Endothelial cell of umbilical vein (primary cell): ENCODE measurements at regions not wholly inside any gene's neighbourhood (a gene's known extent, or its start where the extent isn't known, plus 50 kb on each side); places are given as distances from the start of the nearest gene placed in this dataset.

Experiments
- BruUV-seq: library from RNA; stranded (reverse); fragments of 400-500 nt; replicated peaks from 2 replicates; lab custom pipeline; 2021; lab: Mats Ljungman, UMichigan
- CTCF ChIA-PET: fragments of 300-600, 350-600 bp; sonication (Branson Sonifier 250); formaldehyde crosslinking; loops from one replicate; lab custom pipeline; 2021; ENCODE audit warnings: antibody characterized with exemption, inconsistent platforms; lab: Charles Lee
- POLR2A ChIA-PET: fragments of 300-600, 350-600 bp; sonication (Branson Sonifier 250); formaldehyde crosslinking; loops from one replicate; lab custom pipeline; 2021; ENCODE audit warnings: antibody characterized with exemption, inconsistent platforms; lab: Charles Lee
- DNase-seq: peaks from one replicate; pipeline ENCODE4 v3.0.0-alpha.2; 2011; ENCODE audit warnings: low read depth, low spot score
- FAIRE-seq: peaks from 2 replicates; lab custom pipeline; 2011; peaks lifted over from hg19 to GRCh38; lab: Jason Lieb, UNC
- H2AFZ ChIP-seq: 2 replicates; pipeline ENCODE4 v1.6.0; 2012; ENCODE audit warnings: low read depth, low read length, control low read depth, inconsistent platforms
- H3K27ac ChIP-seq: 2 replicates; pipeline ENCODE4 v1.5.1; 2011; ENCODE audit warnings: low read depth, mild to moderate bottlenecking, control low read depth, low read length, moderate library complexity; ENCODE audit not compliant: insufficient read depth
- H3K27me3 ChIP-seq, 2 experiments: 2 replicates each; pipeline versions ENCODE4 v1.6.0 to v1.6.1; 2011; ENCODE audit warnings: low read length in 2 of 2, mixed read lengths in 1 of 2; ENCODE audit not compliant: control insufficient read depth in 2 of 2, insufficient read depth in 2 of 2
- H3K36me3 ChIP-seq, 2 experiments: 2 replicates in 1 of 2; 3 replicates in 1 of 2; pipeline ENCODE4 v1.5.1; 2011; ENCODE audit warnings: low read length in 2 of 2, mild to moderate bottlenecking in 1 of 2, moderate library complexity in 1 of 2; ENCODE audit not compliant: control insufficient read depth in 2 of 2, insufficient read depth in 2 of 2; ENCODE audit errors: extremely low read depth in 1 of 2
- H3K4me1 ChIP-seq: 3 replicates; pipeline ENCODE4 v1.5.1; 2011; ENCODE audit warnings: mild to moderate bottlenecking, low read length; ENCODE audit not compliant: control insufficient read depth, insufficient read depth; ENCODE audit errors: extremely low read depth
- H3K4me2 ChIP-seq: 2 replicates; pipeline ENCODE4 v1.6.1; 2011; ENCODE audit warnings: low read length, control low read depth, mixed read lengths; ENCODE audit not compliant: insufficient read depth
- H3K4me3 ChIP-seq, 3 experiments: fragments of 200-600 bp in 1 of 3; sonication (generic), shearing (Covaris generic) in 1 of 3; replicated peaks in 1 of 3; 2 replicates each; pipeline ENCODE4 v1.5.1; 2011 to 2016; ENCODE audit warnings: control low read depth in 3 of 3, low read length in 3 of 3, mild to moderate bottlenecking in 2 of 3, inconsistent platforms in 1 of 3, low read depth in 1 of 3, moderate library complexity in 1 of 3; ENCODE audit not compliant: insufficient read depth in 1 of 3
- H3K79me2 ChIP-seq: 2 replicates; pipeline ENCODE4 v1.6.0; 2012; ENCODE audit warnings: low read length, inconsistent platforms; ENCODE audit not compliant: control insufficient read depth, insufficient read depth
- H3K9ac ChIP-seq: replicated peaks from 2 replicates; pipeline ENCODE3; 2011; ENCODE audit warnings: low read length, control low read depth; ENCODE audit not compliant: insufficient read depth; ENCODE audit errors: extremely low read depth
- H3K9me1 ChIP-seq: replicated peaks from 3 replicates; pipeline ENCODE4 v1.6.0; 2011; ENCODE audit warnings: mild to moderate bottlenecking, low read length; ENCODE audit not compliant: control insufficient read depth, insufficient read depth; ENCODE audit errors: extremely low read depth
- H3K9me3 ChIP-seq: replicated peaks from 2 replicates; pipeline ENCODE4 v1.5.1; 2012; ENCODE audit warnings: low read length, inconsistent platforms; ENCODE audit not compliant: control insufficient read depth, insufficient read depth
- H4K20me1 ChIP-seq: replicated peaks from 2 replicates; pipeline ENCODE3; 2011; ENCODE audit warnings: mild to moderate bottlenecking, low read length; ENCODE audit not compliant: control insufficient read depth, insufficient read depth; ENCODE audit errors: extremely low read depth
- CTCF ChIP-seq, 2 donors: IDR thresholded peaks; 1 replicate in 1 of 2; 2 replicates in 1 of 2; pipeline ENCODE4 v1.5.1; 2011; ENCODE audit warnings: low read length in 2 of 2, mild to moderate bottlenecking in 2 of 2, moderate library complexity in 2 of 2, control low read depth in 1 of 2, inconsistent platforms in 1 of 2, low read depth in 1 of 2; ENCODE audit not compliant: insufficient read depth in 1 of 2; ENCODE audit errors: extremely low read depth in 1 of 2
- EZH2 ChIP-seq: IDR thresholded peaks from 2 replicates; pipeline ENCODE4 v1.6.1; 2012; ENCODE audit warnings: borderline replicate concordance, low read depth, mild to moderate bottlenecking, moderate library complexity, low read length, inconsistent platforms; ENCODE audit not compliant: severe bottlenecking
- FOS ChIP-seq: IDR thresholded peaks from 2 replicates; pipeline ENCODE4 v1.6.1; 2011; ENCODE audit warnings: mild to moderate bottlenecking, low read length, moderate library complexity, borderline replicate concordance; ENCODE audit not compliant: insufficient read depth
- GATA2 ChIP-seq: IDR thresholded peaks from 2 replicates; pipeline ENCODE4 v1.7.0; 2011; ENCODE audit warnings: low read depth, mild to moderate bottlenecking, moderate library complexity, mixed read lengths, low read length; ENCODE audit not compliant: insufficient read length, insufficient read depth
- JUN ChIP-seq: IDR thresholded peaks from 2 replicates; pipeline ENCODE4 v1.6.1; 2011; ENCODE audit warnings: borderline replicate concordance, low read depth; ENCODE audit not compliant: insufficient read length, insufficient read depth
- MYC ChIP-seq: IDR thresholded peaks from one replicate; pipeline ENCODE4 v1.6.1; 2011; ENCODE audit warnings: mild to moderate bottlenecking, low read depth, low read length
- POLR2A ChIP-seq: IDR thresholded peaks from 2 replicates; pipeline ENCODE4 v1.6.1; 2012; ENCODE audit warnings: low read depth, mild to moderate bottlenecking, control low read depth, low read length
- POLR2AphosphoS5 ChIP-seq: IDR thresholded peaks from 2 replicates; pipeline ENCODE4 v1.6.1; 2012; ENCODE audit warnings: low read depth, mild to moderate bottlenecking, control low read depth, low read length, moderate library complexity; ENCODE audit not compliant: insufficient read depth
- dilution Hi-C: fragments of 300-500 bp; cut with MboI; formaldehyde crosslinking; loops from one replicate; pipeline ENCODE4 v1.15.0; 2019; ENCODE audit warnings: low sequenced_read_pairs; ENCODE audit not compliant: extremely low pct_ligation_motif_present
- intact Hi-C: fragments of 100-400 bp; cut with micrococcal nuclease; formaldehyde crosslinking; loops from one replicate; pipeline ENCODE4 v1.10.0; 2022
- TF ChIP-seq, protein P1 (sequence below): IDR thresholded peaks from 2 replicates; pipeline ENCODE4 v1.6.1; 2011; ENCODE audit not compliant: insufficient read depth, insufficient read length

GRCh38 chr7:46524350-46524749 is 603.3 kb upstream of the IGFBP3 start:
- dilution Hi-C loops: no loop called here
- H3K79me2 ChIP-seq: no peaks in the 10 kb centered on the region
- H3K4me3 ChIP-seq: no peak overlapping the region
- no peak overlapping the region for H2AFZ ChIP-seq
- BruUV-seq: no TSS peak
- TF ChIP-seq CTCF (IDR thresholded peaks at IDR 0.05; ENCODE audit: extremely low read depth in 1 of 2, insufficient read depth in 1 of 2, low read depth in 1 of 2, low read length in 2 of 2): no peak
- no peak for TF ChIP-seq FOS
- no peak for TF ChIP-seq MYC
- TF ChIP-seq JUN: no peak
- TF ChIP-seq, protein P1, sequence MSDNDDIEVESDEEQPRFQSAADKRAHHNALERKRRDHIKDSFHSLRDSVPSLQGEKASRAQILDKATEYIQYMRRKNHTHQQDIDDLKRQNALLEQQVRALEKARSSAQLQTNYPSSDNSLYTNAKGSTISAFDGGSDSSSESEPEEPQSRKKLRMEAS: no peak
- H3K4me1 ChIP-seq: no peaks in the 10 kb centered on the region
- H4K20me1 ChIP-seq: no peaks in the 10 kb centered on the region
- H3K27ac ChIP-seq: no peak overlapping the region
- H3K9ac ChIP-seq: no peak overlapping the region
- POLR2A ChIA-PET: no interaction called here
- no peaks in the 10 kb centered on the region for H3K9me1 ChIP-seq
- FAIRE-seq: no peak
- no peaks in the 10 kb centered on the region for H3K9me3 ChIP-seq
- H3K36me3 ChIP-seq: no peaks in the 10 kb centered on the region
- no peak overlapping the region for H3K4me2 ChIP-seq
- CTCF ChIA-PET: interaction anchor here (0.6 kb wide), 1 partner anchor 16 kb away, joined by 3 read pairs; no protein-coding TSS in a partner anchor
- intact Hi-C loops: no loop called here
- H3K27me3 ChIP-seq: no peaks in the 10 kb centered on the region
- DNase-seq: no peak

GRCh38 chr7:46522354-46522906 is 601.4 kb upstream of the IGFBP3 start:
- H3K27me3 ChIP-seq: no peaks in the 10 kb centered on the region
- H3K79me2 ChIP-seq: no peaks in the 10 kb centered on the region
- H3K9ac ChIP-seq: no peak overlapping the region
- H3K9me1 ChIP-seq: no peaks in the 10 kb centered on the region
- no peaks in the 10 kb centered on the region for H4K20me1 ChIP-seq
- DNase-seq (no peak), FAIRE-seq (no peak)
- no peak overlapping the region for H3K4me2 ChIP-seq
- CTCF ChIA-PET: no interaction called here
- intact Hi-C loops: no loop called here
- no peak overlapping the region for H3K4me3 ChIP-seq
- TF ChIP-seq FOS (no peak), EZH2 (no peak), POLR2AphosphoS5 (no peak), POLR2A (no peak), MYC (no peak), CTCF (IDR thresholded peaks at IDR 0.05; ENCODE audit: extremely low read depth in 1 of 2, insufficient read depth in 1 of 2, low read depth in 1 of 2, low read length in 2 of 2) (no peak), GATA2 (no peak), JUN (no peak)
- TF ChIP-seq, protein P1: no peak
- H3K4me1 ChIP-seq: no peaks in the 10 kb centered on the region
- no TSS peak for BruUV-seq
- POLR2A ChIA-PET: no interaction called here
- no peak overlapping the region for H3K27ac ChIP-seq
- no peaks in the 10 kb centered on the region for H3K36me3 ChIP-seq
- dilution Hi-C loops: no loop called here
- H3K9me3 ChIP-seq: no peaks in the 10 kb centered on the region
- no peak overlapping the region for H2AFZ ChIP-seq
